ENCODE measurements at regions not wholly inside any gene's neighbourhood (a gene's known extent, or its start where the extent isn't known, plus 50 kb on each side); places are given as distances from the start of the nearest gene placed in this dataset.

DNA sequence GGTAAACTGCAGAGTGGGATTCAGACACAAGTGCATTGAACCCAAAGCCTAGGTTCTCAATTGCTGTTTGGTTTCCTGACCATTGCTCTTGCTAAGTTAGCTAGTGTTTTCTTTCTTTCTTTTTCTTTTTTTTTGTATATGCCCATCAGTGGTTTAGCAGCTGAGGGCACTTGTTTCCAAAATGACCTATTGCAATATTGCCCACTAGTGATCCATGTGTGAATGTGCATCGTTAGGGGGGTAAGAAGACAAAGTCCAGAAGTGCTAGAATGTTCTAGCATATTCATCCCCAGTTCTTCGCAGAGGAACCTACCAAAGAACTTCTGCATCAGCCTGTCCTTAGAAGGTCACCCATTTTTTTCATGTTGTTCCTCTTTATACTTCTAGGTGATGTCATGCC is 252.8 kb upstream of the GPR26 start:
- TF ChIP-seq MYC (IDR thresholded peaks at IDR 0.05; ENCODE audit: borderline replicate concordance, low read length) (no peak), POLR2A (IDR thresholded peaks at IDR 0.05; ENCODE audit: low read length) (no peak), JUN (IDR thresholded peaks at IDR 0.05) (no peak), HOXA7 (CRISPR knock-in tag; IDR thresholded peaks at IDR 0.05) (no peak)
